ENCODE measurements at regions not wholly inside any gene's neighbourhood (a gene's known extent, or its start where the extent isn't known, plus 50 kb on each side); places are given as distances from the start of the nearest gene placed in this dataset.

GRCh38 chr3:103372031-103372430, 937.2 kb downstream of the ZPLD1 start:
- Histone ChIP-seq H3K79me2 (ENCODE audit: low read length) (no peaks in the 10 kb centered on the region), H3K36me3 (replicated peaks; ENCODE audit: insufficient read depth, low read length) (no peaks in the 10 kb centered on the region), H3K4me2 (ENCODE audit: low read depth, low read length) (no peak overlapping the region), H3K9me3 (replicated peaks; ENCODE audit: insufficient read depth, low read length) (no peaks in the 10 kb centered on the region), H3K4me3 (ENCODE audit: low read length) (no peak overlapping the region), H3K27me3 (replicated peaks; ENCODE audit: insufficient read depth, low read length) (no peaks in the 10 kb centered on the region), H3K27ac (ENCODE audit: low read length) (no peak overlapping the region), H2AFZ (ENCODE audit: low read length) (no peak overlapping the region), H3K9me2 (replicated peaks; ENCODE audit: insufficient read depth, low read length) (no peaks in the 10 kb centered on the region), H3F3A (ENCODE audit: insufficient read depth, low read length) (no peaks in the 10 kb centered on the region), H3K4me1 (ENCODE audit: low read length) (no peaks in the 10 kb centered on the region), H3K9ac (ENCODE audit: low read length) (no peak overlapping the region), H4K20me1 (ENCODE audit: insufficient read depth, low read length) (no peaks in the 10 kb centered on the region)
- TF ChIP-seq EZH2phosphoT487 (IDR thresholded peaks at IDR 0.05; ENCODE audit: low read length) (no peak), EZH2 (optimal IDR thresholded peaks at IDR 0.05; ENCODE audit: low read depth, low read length) (no peak)
- TF ChIP-seq, protein P1, sequence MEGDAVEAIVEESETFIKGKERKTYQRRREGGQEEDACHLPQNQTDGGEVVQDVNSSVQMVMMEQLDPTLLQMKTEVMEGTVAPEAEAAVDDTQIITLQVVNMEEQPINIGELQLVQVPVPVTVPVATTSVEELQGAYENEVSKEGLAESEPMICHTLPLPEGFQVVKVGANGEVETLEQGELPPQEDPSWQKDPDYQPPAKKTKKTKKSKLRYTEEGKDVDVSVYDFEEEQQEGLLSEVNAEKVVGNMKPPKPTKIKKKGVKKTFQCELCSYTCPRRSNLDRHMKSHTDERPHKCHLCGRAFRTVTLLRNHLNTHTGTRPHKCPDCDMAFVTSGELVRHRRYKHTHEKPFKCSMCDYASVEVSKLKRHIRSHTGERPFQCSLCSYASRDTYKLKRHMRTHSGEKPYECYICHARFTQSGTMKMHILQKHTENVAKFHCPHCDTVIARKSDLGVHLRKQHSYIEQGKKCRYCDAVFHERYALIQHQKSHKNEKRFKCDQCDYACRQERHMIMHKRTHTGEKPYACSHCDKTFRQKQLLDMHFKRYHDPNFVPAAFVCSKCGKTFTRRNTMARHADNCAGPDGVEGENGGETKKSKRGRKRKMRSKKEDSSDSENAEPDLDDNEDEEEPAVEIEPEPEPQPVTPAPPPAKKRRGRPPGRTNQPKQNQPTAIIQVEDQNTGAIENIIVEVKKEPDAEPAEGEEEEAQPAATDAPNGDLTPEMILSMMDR (IDR thresholded peaks at IDR 0.05; ENCODE audit: low read length): no peak
- DNase-seq: no peak

DNA sequence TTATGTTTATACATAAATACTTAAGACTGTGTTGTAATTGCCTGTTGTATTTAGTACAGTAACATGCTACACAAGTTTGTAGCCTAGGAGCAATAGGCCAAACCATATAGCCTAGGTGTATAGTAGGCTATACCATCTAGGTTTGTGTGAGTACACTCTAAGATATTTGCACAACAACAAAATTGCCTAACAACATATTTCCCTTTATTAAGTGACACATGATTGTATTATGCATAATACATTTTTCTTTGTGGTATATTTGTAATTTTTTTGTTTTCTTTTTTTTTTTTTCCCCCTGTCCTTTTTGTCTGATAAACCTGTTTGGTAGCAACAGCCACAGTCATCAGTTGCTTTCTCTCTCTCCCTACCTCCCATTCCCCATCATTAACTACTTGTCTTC, 945.6 kb downstream of the ZPLD1 start:
- H2AFZ ChIP-seq (ENCODE audit: low read length): no peak overlapping the region
- H3F3A ChIP-seq (ENCODE audit: insufficient read depth, low read length): no peaks in the 10 kb centered on the region
- DNase-seq: no peak
- no peaks in the 10 kb centered on the region for H3K36me3 ChIP-seq (replicated peaks; ENCODE audit: insufficient read depth, low read length)
- H3K27me3 ChIP-seq (replicated peaks; ENCODE audit: insufficient read depth, low read length): no peaks in the 10 kb centered on the region
- no peak overlapping the region for H3K4me2 ChIP-seq (ENCODE audit: low read depth, low read length)
- H3K9me2 ChIP-seq (replicated peaks; ENCODE audit: insufficient read depth, low read length): no peaks in the 10 kb centered on the region
- H3K9me3 ChIP-seq (replicated peaks; ENCODE audit: insufficient read depth, low read length): no peaks in the 10 kb centered on the region
- no peaks in the 10 kb centered on the region for H3K4me1 ChIP-seq (ENCODE audit: low read length)
- no peaks in the 10 kb centered on the region for H3K79me2 ChIP-seq (ENCODE audit: low read length)
- TF ChIP-seq EZH2 (optimal IDR thresholded peaks at IDR 0.05; ENCODE audit: low read depth, low read length) (no peak), EZH2phosphoT487 (IDR thresholded peaks at IDR 0.05; ENCODE audit: low read length) (no peak)
- TF ChIP-seq, protein P1 (IDR thresholded peaks at IDR 0.05; ENCODE audit: low read length): no peak
- no peak overlapping the region for H3K9ac ChIP-seq (ENCODE audit: low read length)
- H3K4me3 ChIP-seq (ENCODE audit: low read length): no peak overlapping the region
- H4K20me1 ChIP-seq (ENCODE audit: insufficient read depth, low read length): no peaks in the 10 kb centered on the region
- no peak overlapping the region for H3K27ac ChIP-seq (ENCODE audit: low read length)

DNA sequence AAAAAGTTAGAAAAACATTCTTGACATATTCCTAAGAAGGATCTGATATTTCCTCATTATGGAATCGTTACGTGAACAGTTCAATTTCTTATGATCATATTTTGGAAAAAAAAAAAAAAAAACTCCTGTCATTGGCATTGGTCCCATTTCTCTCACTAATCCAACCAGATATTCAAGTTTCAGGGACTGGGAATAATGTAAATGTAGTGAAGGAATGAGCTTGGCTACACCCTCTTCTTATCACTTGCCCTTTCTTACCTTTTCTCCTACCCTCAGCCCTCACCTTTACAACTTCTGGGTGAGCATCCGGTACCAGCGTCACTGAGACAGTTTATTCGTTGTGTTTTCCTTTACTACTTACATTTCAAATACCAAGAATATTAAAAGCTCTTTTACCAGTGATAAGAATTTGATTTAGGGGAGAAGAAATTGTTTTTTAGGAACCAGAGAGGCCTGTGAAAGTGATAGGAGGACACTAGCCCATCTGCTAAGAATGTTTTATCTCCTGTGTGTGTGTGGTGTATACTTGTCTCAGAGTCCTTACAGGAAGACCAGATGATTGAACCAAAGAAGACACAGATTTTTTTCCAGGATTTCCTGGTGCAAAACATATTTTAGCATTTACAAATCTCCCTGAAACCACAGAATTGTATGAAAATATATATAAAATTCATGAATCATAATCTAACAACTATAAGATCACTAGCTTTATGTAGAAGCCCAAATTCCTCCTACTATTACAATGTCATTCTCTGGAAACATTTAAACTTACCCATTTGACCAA, 946.7 kb downstream of the ZPLD1 start:
- TF ChIP-seq EZH2 (optimal IDR thresholded peaks at IDR 0.05; ENCODE audit: low read depth, low read length) (no peak), EZH2phosphoT487 (IDR thresholded peaks at IDR 0.05; ENCODE audit: low read length) (no peak)
- TF ChIP-seq, protein P1 (IDR thresholded peaks at IDR 0.05; ENCODE audit: low read length): no peak
- Histone ChIP-seq H3K9ac (ENCODE audit: low read length) (no peak overlapping the region), H4K20me1 (ENCODE audit: insufficient read depth, low read length) (no peaks in the 10 kb centered on the region), H3K27ac (ENCODE audit: low read length) (no peak overlapping the region), H2AFZ (ENCODE audit: low read length) (no peak overlapping the region), H3K27me3 (replicated peaks; ENCODE audit: insufficient read depth, low read length) (no peaks in the 10 kb centered on the region), H3K79me2 (ENCODE audit: low read length) (no peaks in the 10 kb centered on the region), H3K9me2 (replicated peaks; ENCODE audit: insufficient read depth, low read length) (no peaks in the 10 kb centered on the region), H3K36me3 (replicated peaks; ENCODE audit: insufficient read depth, low read length) (no peaks in the 10 kb centered on the region), H3K4me3 (ENCODE audit: low read length) (no peak overlapping the region), H3K9me3 (replicated peaks; ENCODE audit: insufficient read depth, low read length) (no peaks in the 10 kb centered on the region), H3F3A (ENCODE audit: insufficient read depth, low read length) (no peaks in the 10 kb centered on the region), H3K4me2 (ENCODE audit: low read depth, low read length) (no peak overlapping the region), H3K4me1 (ENCODE audit: low read length) (no peaks in the 10 kb centered on the region)
- no peak for DNase-seq

All from MM.1S (cell line).